Muscle of arm (tissue), 1 donor: ENCODE measurements at regions not wholly inside any gene's neighbourhood (a gene's known extent, or its start where the extent isn't known, plus 50 kb on each side); places are given as distances from the start of the nearest gene placed in this dataset.

Experiments
- DNase-seq: peaks from one replicate; pipeline ENCODE4 v3.0.0-alpha.2; 2013

- no peak for DNase-seq
These were observed 119.4 kb downstream of the FAT4 start for GRCh38 chr4:125434136-125434535.

- no peak for DNase-seq
These were observed 126.1 kb downstream of the FAT4 start for GRCh38 chr4:125440814-125441213.

GRCh38 chr4:125444166-125444565 is 129.4 kb downstream of the FAT4 start:
- DNase-seq: no peak

GRCh38 chr4:125445525-125445924 is 130.8 kb downstream of the FAT4 start:
- no peak for DNase-seq

GRCh38 chr4:125447551-125448290 is 133.0 kb downstream of the FAT4 start:
- DNase-seq: no peak

GRCh38 chr4:125456075-125456474 is 141.3 kb downstream of the FAT4 start:
- DNase-seq: no peak

GRCh38 chr4:125459531-125459930 is 144.8 kb downstream of the FAT4 start:
- no peak for DNase-seq

GRCh38 chr4:125461676-125462363 is 147.1 kb downstream of the FAT4 start:
- no peak for DNase-seq

- no peak for DNase-seq
These were observed 149.4 kb downstream of the FAT4 start for GRCh38 chr4:125464146-125464545.

- no peak for DNase-seq
These were observed 166.7 kb downstream of the FAT4 start for GRCh38 chr4:125481334-125482045.

- DNase-seq: no peak
These were observed 168.1 kb downstream of the FAT4 start for GRCh38 chr4:125482822-125483221.

- DNase-seq: no peak
These were observed 168.5 kb downstream of the FAT4 start for GRCh38 chr4:125483278-125483677.

- DNase-seq: no peak
These were observed 170.2 kb downstream of the FAT4 start for GRCh38 chr4:125484912-125485311.

GRCh38 chr4:125486351-125486750 is 171.6 kb downstream of the FAT4 start:
- no peak for DNase-seq

GRCh38 chr4:125489952-125490690 is 175.4 kb downstream of the FAT4 start:
- no peak for DNase-seq

GRCh38 chr4:125492957-125493356 is 178.2 kb downstream of the FAT4 start:
- DNase-seq: no peak

- no peak for DNase-seq
These were observed 183.1 kb downstream of the FAT4 start for GRCh38 chr4:125497861-125498260.

GRCh38 chr4:125498981-125499380 is 184.2 kb downstream of the FAT4 start:
- no peak for DNase-seq

- no peak for DNase-seq
These were observed 186.3 kb downstream of the FAT4 start for GRCh38 chr4:125501090-125501489.

GRCh38 chr4:125501568-125501967 is 186.8 kb downstream of the FAT4 start:
- no peak for DNase-seq

- DNase-seq: peak; percentile 55
These were observed 190.9 kb downstream of the FAT4 start for GRCh38 chr4:125505621-125506020.

GRCh38 chr4:125507141-125507540 is 192.4 kb downstream of the FAT4 start:
- no peak for DNase-seq
